ENCODE measurements at regions not wholly inside any gene's neighbourhood (a gene's known extent, or its start where the extent isn't known, plus 50 kb on each side); places are given as distances from the start of the nearest gene placed in this dataset.

DNA sequence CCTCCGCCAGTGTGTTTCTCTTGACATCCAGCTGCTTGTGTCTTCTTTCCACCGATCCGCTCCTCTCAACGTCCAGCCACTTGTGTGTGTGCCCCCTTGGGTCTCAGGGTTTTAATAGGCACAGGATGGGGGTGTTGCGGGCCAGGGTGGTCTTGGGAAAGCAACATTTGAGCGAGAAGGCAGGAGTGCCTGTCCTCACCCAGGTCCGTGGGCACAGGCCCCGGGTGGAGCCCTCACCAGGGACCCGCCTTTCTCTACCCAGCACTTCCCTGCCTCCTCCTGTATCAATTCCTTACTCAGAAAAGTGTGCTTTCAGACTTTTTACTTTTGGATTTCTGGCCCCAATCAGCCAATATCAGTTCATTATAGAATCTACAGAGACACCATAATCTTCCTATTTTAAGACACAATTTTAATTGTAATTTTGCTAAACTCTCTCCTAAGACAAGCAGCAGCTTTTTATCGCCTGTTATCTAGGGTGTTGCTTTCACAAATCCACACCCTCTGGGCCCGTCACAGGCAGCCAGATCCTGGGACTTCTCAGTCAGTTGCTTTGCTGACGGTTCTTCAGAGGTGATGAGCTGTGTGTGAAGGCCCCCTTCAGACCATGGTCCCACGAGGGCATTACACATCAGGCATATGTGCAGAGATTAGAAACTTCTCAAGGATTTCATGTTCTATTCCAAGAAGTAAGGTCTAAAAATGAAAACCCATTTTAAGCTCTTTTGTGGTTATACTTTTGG lies 96.0 kb upstream of the FHL2 start:
- H3K4me3 ChIP-seq (replicated peaks; ENCODE audit: low read depth, low read length): no peak overlapping the region
- no peak for DNase-seq (ENCODE audit: extremely low read depth, low read depth)
- TF ChIP-seq, protein P1, sequence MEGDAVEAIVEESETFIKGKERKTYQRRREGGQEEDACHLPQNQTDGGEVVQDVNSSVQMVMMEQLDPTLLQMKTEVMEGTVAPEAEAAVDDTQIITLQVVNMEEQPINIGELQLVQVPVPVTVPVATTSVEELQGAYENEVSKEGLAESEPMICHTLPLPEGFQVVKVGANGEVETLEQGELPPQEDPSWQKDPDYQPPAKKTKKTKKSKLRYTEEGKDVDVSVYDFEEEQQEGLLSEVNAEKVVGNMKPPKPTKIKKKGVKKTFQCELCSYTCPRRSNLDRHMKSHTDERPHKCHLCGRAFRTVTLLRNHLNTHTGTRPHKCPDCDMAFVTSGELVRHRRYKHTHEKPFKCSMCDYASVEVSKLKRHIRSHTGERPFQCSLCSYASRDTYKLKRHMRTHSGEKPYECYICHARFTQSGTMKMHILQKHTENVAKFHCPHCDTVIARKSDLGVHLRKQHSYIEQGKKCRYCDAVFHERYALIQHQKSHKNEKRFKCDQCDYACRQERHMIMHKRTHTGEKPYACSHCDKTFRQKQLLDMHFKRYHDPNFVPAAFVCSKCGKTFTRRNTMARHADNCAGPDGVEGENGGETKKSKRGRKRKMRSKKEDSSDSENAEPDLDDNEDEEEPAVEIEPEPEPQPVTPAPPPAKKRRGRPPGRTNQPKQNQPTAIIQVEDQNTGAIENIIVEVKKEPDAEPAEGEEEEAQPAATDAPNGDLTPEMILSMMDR (IDR thresholded peaks at IDR 0.05; ENCODE audit: low read depth, low read length, missing control alignments): no peak

DNA sequence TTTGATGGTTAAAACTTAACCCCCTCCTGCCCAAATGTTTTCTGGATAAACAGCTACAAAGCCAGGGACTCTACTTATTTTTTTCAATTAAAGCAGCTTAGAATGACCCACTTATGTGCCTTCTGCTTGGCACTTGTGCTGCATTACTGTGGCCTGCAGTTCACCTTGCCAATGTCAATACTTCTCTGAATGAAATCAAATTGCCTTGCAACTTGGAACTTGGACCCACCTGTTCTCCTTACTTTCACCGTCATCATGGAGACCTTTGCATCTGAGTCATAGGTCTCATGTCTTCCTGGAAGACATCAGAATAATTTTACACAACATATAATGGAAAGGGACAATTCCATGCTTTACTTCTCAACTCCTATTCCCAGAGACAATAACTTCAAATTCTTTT lies 92.1 kb upstream of the FHL2 start:
- TF ChIP-seq, protein P1 (IDR thresholded peaks at IDR 0.05; ENCODE audit: low read depth, low read length, missing control alignments): no peak
- no peak for DNase-seq (ENCODE audit: extremely low read depth, low read depth)
- no peak overlapping the region for H3K4me3 ChIP-seq (replicated peaks; ENCODE audit: low read depth, low read length)

DNA sequence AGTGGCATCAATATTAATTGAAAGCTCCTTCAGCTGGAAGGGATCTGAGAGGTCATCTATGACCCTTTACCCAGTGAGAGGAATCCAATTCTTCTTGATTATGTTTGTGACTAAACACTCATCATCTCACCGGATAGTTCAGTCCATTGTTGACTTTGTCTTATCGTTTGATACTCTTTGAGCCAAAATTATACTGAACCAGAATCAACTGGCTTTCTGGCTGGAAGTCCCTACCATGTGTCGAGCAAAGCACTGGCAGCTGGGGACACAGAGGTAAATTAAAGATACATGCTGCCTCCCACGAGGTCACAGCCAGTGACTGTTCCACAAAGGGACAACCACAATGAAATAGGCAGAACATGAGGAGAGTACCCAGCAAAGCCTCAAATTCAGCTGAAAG lies 91.4 kb upstream of the FHL2 start:
- TF ChIP-seq, protein P1 (IDR thresholded peaks at IDR 0.05; ENCODE audit: low read depth, low read length, missing control alignments): no peak
- no peak overlapping the region for H3K4me3 ChIP-seq (replicated peaks; ENCODE audit: low read depth, low read length)
- DNase-seq (ENCODE audit: extremely low read depth, low read depth): no peak

DNA sequence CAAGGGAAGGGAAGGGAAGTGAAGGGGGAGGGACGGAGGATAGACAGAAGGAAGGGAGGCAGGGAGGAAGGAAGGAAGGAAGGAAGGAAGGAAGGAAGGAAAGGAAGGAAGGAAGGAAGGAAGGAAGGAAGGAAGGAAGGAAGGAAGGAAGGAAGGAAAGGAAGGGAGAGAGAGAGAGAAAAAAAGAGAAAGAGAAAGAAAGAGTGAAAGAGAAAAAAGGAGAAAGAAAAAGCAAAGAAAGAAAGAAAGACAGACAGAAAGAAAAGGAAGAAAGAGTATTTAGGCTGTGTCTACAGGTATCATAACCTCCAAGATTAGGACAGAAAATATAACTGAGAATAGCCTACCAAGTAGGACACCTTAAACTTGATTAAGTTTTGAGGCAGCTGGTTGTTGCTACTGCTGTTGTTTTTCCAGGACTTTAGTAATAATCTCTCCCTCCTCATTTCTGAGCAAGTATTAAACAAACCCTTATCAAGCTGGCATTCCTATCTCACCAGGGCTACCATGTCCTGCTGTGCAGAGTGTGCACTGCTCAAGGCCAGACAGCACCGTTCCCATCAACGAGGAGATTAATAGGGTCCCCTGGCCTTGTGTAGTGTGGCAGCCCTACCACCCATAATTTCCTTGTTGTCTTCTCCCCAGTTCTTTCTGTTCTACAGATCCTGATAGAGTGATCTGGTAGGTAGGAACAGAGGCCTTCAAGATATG lies 90.5 kb upstream of the FHL2 start:
- no peak overlapping the region for H3K4me3 ChIP-seq (replicated peaks; ENCODE audit: low read depth, low read length)
- DNase-seq (ENCODE audit: extremely low read depth, low read depth): no peak
- TF ChIP-seq, protein P1 (IDR thresholded peaks at IDR 0.05; ENCODE audit: low read depth, low read length, missing control alignments): no peak

DNA sequence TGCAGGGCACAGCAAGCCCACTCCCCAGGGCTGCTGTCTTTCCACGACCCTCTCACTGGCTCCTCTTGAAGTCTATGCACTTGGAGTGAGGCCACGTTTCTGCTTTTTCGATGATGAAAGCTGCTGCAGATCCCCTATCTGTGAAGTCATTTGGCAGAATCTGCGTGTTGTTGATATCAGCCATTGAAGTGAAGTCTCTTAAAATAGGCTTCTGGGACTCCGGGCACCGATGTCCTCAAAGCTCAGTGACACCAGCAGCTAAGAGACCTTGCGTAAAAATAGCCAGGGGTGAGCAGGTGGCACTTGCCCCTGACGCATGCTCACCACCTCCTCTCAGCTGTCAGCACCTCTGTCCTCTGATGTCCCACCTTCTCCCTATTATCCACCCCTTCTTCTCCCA lies 89.4 kb upstream of the FHL2 start:
- TF ChIP-seq, protein P1 (IDR thresholded peaks at IDR 0.05; ENCODE audit: low read depth, low read length, missing control alignments): no peak
- no peak for DNase-seq (ENCODE audit: extremely low read depth, low read depth)
- H3K4me3 ChIP-seq (replicated peaks; ENCODE audit: low read depth, low read length): no peak overlapping the region

DNA sequence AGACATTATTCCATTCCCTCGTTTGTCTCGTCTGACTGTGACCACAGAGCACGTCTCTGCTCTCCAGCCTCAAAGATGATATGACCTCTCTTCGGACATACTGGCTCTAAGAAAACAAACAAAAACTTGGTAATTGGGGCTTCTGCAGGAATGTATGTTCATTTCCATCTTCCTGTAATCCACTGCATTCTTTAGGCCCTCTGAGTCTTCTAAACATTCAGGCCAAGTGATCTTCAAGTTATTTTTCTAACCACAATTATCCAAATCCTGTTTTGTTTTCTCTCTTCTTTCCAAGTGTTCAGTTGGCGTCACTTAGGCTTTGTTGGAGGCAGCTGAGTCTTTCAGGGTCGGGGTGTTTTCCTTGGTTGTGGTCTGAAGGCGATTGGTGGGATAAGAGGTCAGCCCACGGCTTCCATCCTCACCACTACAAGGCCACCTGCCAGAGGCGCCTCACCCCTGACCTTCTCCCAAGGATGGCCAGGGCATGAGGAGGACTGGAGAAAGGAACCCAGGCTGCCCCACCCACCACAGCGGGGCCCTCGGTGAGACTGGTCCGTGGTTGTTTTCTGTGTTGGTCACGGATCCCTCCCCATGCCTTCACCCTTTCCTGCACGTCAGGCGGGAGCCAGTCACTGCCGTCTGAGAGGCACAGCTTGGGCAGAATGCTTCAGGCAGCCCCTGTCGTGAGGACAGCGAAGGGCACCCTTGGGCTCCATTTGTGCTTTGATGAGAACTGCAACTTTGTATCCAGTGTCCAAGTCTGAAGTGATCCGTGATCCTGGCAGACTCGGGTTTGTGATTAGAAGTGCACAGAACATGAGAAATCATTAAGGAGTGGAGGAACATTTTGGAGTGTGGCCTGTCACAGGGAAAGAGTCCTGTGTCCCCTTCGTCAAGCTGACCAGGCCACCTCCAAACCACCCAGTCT lies 88.6 kb upstream of the FHL2 start:
- TF ChIP-seq, protein P1 (IDR thresholded peaks at IDR 0.05; ENCODE audit: low read depth, low read length, missing control alignments): no peak
- H3K4me3 ChIP-seq (replicated peaks; ENCODE audit: low read depth, low read length): no peak overlapping the region
- DNase-seq (ENCODE audit: extremely low read depth, low read depth): no peak
